Activated CD8-positive, alpha-beta T cell treated with anti-CD3 and anti-CD28 coated beads for 36 hours (primary cell): ENCODE measurements at regions not wholly inside any gene's neighbourhood (a gene's known extent, or its start where the extent isn't known, plus 50 kb on each side); places are given as distances from the start of the nearest gene placed in this dataset.
"Not testable (repeated sequence)": the region's sequence is repeated elsewhere in the genome, so short reads cannot be mapped to it uniquely, and the experiment has no call there.

ENCODE experiments used
- ATAC-seq: fragments of 200-7000 bp; cut with Tn5 transposase; one replicate; pipeline ENCODE4 v1.10.0; 2021; ENCODE audit warnings: mild to moderate bottlenecking, moderate library complexity
- CTCF ChIA-PET: fragments of 350-600 bp; sonication (Branson Sonifier 250); formaldehyde crosslinking; loops from one replicate; lab custom pipeline; 2021; ENCODE audit warnings: antibody characterized with exemption; lab: Charles Lee
- POLR2A ChIA-PET: fragments of 350-600 bp; sonication (Branson Sonifier 250); formaldehyde crosslinking; loops from one replicate; lab custom pipeline; 2021; ENCODE audit warnings: antibody characterized with exemption; lab: Charles Lee
- DNase-seq: peaks from one replicate; pipeline ENCODE4 v3.0.0-alpha.2; 2020
- H3K27ac Mint-ChIP-seq: one replicate; pipeline ENCODE4 v1.8.0; 2021; ENCODE audit warnings: mild to moderate bottlenecking, mixed read lengths
- H3K27me3 Mint-ChIP-seq: one replicate; pipeline ENCODE4 v1.8.0; 2021; ENCODE audit warnings: mixed read lengths
- H3K36me3 Mint-ChIP-seq: one replicate; pipeline ENCODE4 v1.8.0; 2021; ENCODE audit warnings: low read depth, mixed read lengths
- H3K4me1 Mint-ChIP-seq: one replicate; pipeline ENCODE4 v1.8.0; 2021; ENCODE audit warnings: low read depth, mixed read lengths
- H3K4me3 Mint-ChIP-seq: one replicate; pipeline ENCODE4 v1.8.0; 2021; ENCODE audit warnings: mild to moderate bottlenecking, moderate library complexity, mixed read lengths
- H3K9me3 Mint-ChIP-seq: one replicate; pipeline ENCODE4 v1.8.0; 2021; ENCODE audit warnings: mixed read lengths
- CTCF ChIP-seq: fragments of 200-600 bp; IDR thresholded peaks from one replicate; pipeline ENCODE4 v1.8.0; 2022; ENCODE audit warnings: antibody characterized with exemption, mild to moderate bottlenecking
- intact Hi-C: fragments of 100-400 bp; cut with micrococcal nuclease; formaldehyde crosslinking; loops from one replicate; pipeline ENCODE4 v1.10.0; 2022

- TF ChIP-seq CTCF: no peak
- POLR2A ChIA-PET: no interaction called here
- intact Hi-C loops: no loop called here
- Mint-ChIP-seq H3K27me3 (no peaks in the 10 kb centered on the region), H3K4me3 (no peak overlapping the region), H3K9me3 (peaks cover 3% of the 10 kb centered on the region), H3K36me3 (no peaks in the 10 kb centered on the region), H3K4me1 (no peaks in the 10 kb centered on the region), H3K27ac (no peak overlapping the region)
- DNase-seq (no peak), ATAC-seq (no peak)
- CTCF ChIA-PET: no interaction called here
Observed at GRCh38 chr3:86837871-86838270, 153.1 kb downstream of the VGLL3 start.

- no peaks in the 10 kb centered on the region for H3K27me3 Mint-ChIP-seq
- CTCF ChIA-PET: no interaction called here
- intact Hi-C loops: no loop called here
- no peaks in the 10 kb centered on the region for H3K4me1 Mint-ChIP-seq
- POLR2A ChIA-PET: no interaction called here
- ATAC-seq: no peak
- no peak overlapping the region for H3K4me3 Mint-ChIP-seq
- H3K36me3 Mint-ChIP-seq: no peaks in the 10 kb centered on the region
- DNase-seq: no peak
- TF ChIP-seq CTCF: no peak
- peaks cover 5% of the 10 kb centered on the region for H3K9me3 Mint-ChIP-seq
- no peak overlapping the region for H3K27ac Mint-ChIP-seq
Observed at GRCh38 chr3:86830566-86830965, 160.4 kb downstream of the VGLL3 start.

GRCh38 chr3:86828751-86829150 is 162.2 kb downstream of the VGLL3 start:
- Mint-ChIP-seq H3K27ac (no peak overlapping the region), H3K4me1 (no peaks in the 10 kb centered on the region), H3K4me3 (no peak overlapping the region), H3K36me3 (no peaks in the 10 kb centered on the region), H3K9me3 (peaks cover 5% of the 10 kb centered on the region), H3K27me3 (no peaks in the 10 kb centered on the region)
- CTCF ChIA-PET: no interaction called here
- DNase-seq (no peak), ATAC-seq (no peak)
- no peak for TF ChIP-seq CTCF
- POLR2A ChIA-PET: no interaction called here
- intact Hi-C loops: no loop called here

- H3K9me3 Mint-ChIP-seq, H3K27me3 Mint-ChIP-seq, H3K4me1 Mint-ChIP-seq, H3K27ac Mint-ChIP-seq, ATAC-seq, POLR2A ChIA-PET, DNase-seq, CTCF ChIA-PET, H3K36me3 Mint-ChIP-seq, H3K4me3 Mint-ChIP-seq, intact Hi-C loops: not testable (repeated sequence)
Observed at GRCh38 chr3:86827582-86827981, 163.4 kb downstream of the VGLL3 start.

GRCh38 chr3:86826292-86826691 is 164.7 kb downstream of the VGLL3 start:
- ATAC-seq (no peak), DNase-seq (no peak)
- Mint-ChIP-seq H3K27ac (no peak overlapping the region), H3K27me3 (no peaks in the 10 kb centered on the region), H3K9me3 (peaks cover 3% of the 10 kb centered on the region), H3K4me1 (no peaks in the 10 kb centered on the region), H3K4me3 (no peak overlapping the region), H3K36me3 (no peaks in the 10 kb centered on the region)
- intact Hi-C loops: no loop called here
- ChIA-PET POLR2A (no interaction called here), CTCF (no interaction called here)
- TF ChIP-seq CTCF: no peak

- no peak overlapping the region for H3K4me3 Mint-ChIP-seq
- no peaks in the 10 kb centered on the region for H3K4me1 Mint-ChIP-seq
Observed at GRCh38 chr3:86815880-86816279, 175.1 kb downstream of the VGLL3 start.

More at GRCh38 chr3:86815880-86816279, 175.1 kb downstream of the VGLL3 start:
- Mint-ChIP-seq H3K36me3 (no peaks in the 10 kb centered on the region), H3K9me3 (no peaks in the 10 kb centered on the region), H3K27ac (no peak overlapping the region), H3K27me3 (no peaks in the 10 kb centered on the region)
- CTCF ChIA-PET: no interaction called here
- no peak for TF ChIP-seq CTCF
- POLR2A ChIA-PET: no interaction called here
- DNase-seq (no peak), ATAC-seq (no peak)
- intact Hi-C loops: no loop called here
